ENCODE measurements at regions not wholly inside any gene's neighbourhood (a gene's known extent, or its start where the extent isn't known, plus 50 kb on each side); places are given as distances from the start of the nearest gene placed in this dataset.

- no peak overlapping the region for H3K27ac Mint-ChIP-seq (ENCODE audit: unreplicated experiment)
- TF ChIP-seq CTCF (IDR thresholded peaks at IDR 0.05; ENCODE audit: insufficient read depth, low read depth, low read length) (no peak), EZH2 (IDR thresholded peaks at IDR 0.05; ENCODE audit: insufficient read depth, low read length) (no peak)
- Histone ChIP-seq H3K4me2 (ENCODE audit: low read length) (no peak overlapping the region), H3K9me3 (ENCODE audit: insufficient read depth, low read depth, low read length) (no peaks in the 10 kb centered on the region), H3K27ac (ENCODE audit: low read depth, low read length) (no peak overlapping the region), H3K4me1 (ENCODE audit: insufficient read depth, low read length) (peaks cover 21% of the 10 kb centered on the region), H4K20me1 (ENCODE audit: insufficient read depth, low read length) (no peaks in the 10 kb centered on the region), H3K4me3 (ENCODE audit: insufficient read depth, low read depth, low read length) (no peak overlapping the region), H2AFZ (ENCODE audit: low read depth, low read length) (no peak overlapping the region), H3K27me3 (ENCODE audit: insufficient read depth, low read length) (no peaks in the 10 kb centered on the region), H3K9ac (ENCODE audit: low read length) (no peak overlapping the region), H3K79me2 (ENCODE audit: insufficient read depth, low read length) (no peaks in the 10 kb centered on the region), H3K36me3 (ENCODE audit: insufficient read depth, low read length) (no peaks in the 10 kb centered on the region)
- no peaks in the 10 kb centered on the region for H3K36me3 Mint-ChIP-seq (ENCODE audit: low read depth, unreplicated experiment)
- FAIRE-seq (no peak), DNase-seq (ENCODE audit: low read depth) (no peak)
- H3K4me3 Mint-ChIP-seq (ENCODE audit: unreplicated experiment), result no peak overlapping the region
- H3K9me3 Mint-ChIP-seq (ENCODE audit: unreplicated experiment), result no peaks in the 10 kb centered on the region
- no peaks in the 10 kb centered on the region for H3K4me1 Mint-ChIP-seq (ENCODE audit: low read depth, unreplicated experiment)
- peaks cover 4% of the 10 kb centered on the region for H3K27me3 Mint-ChIP-seq (ENCODE audit: low read depth, unreplicated experiment)
These were observed 67.3 kb upstream of the ZFR start for GRCh38 chr5:32511776-32512374.

- no peak overlapping the region for H3K4me2 ChIP-seq (ENCODE audit: low read length)
- no peaks in the 10 kb centered on the region for H3K27me3 ChIP-seq (ENCODE audit: insufficient read depth, low read length)
- Mint-ChIP-seq H3K36me3 (ENCODE audit: low read depth, unreplicated experiment) (no peaks in the 10 kb centered on the region), H3K27ac (ENCODE audit: unreplicated experiment) (no peak overlapping the region), H3K4me1 (ENCODE audit: low read depth, unreplicated experiment) (no peaks in the 10 kb centered on the region), H3K4me3 (ENCODE audit: unreplicated experiment) (no peak overlapping the region), H3K27me3 (ENCODE audit: low read depth, unreplicated experiment) (peaks cover 4% of the 10 kb centered on the region), H3K9me3 (ENCODE audit: unreplicated experiment) (no peaks in the 10 kb centered on the region)
- FAIRE-seq, result no peak
- peaks cover 31% of the 10 kb centered on the region for H3K4me1 ChIP-seq (ENCODE audit: insufficient read depth, low read length)
- H3K9ac ChIP-seq (ENCODE audit: low read length), result no peak overlapping the region
- H2AFZ ChIP-seq (ENCODE audit: low read depth, low read length), result no peak overlapping the region
- H3K27ac ChIP-seq (ENCODE audit: low read depth, low read length), result no peak overlapping the region
- H3K4me3 ChIP-seq (ENCODE audit: insufficient read depth, low read depth, low read length), result no peak overlapping the region
- no peak for TF ChIP-seq CTCF (IDR thresholded peaks at IDR 0.05; ENCODE audit: insufficient read depth, low read depth, low read length)
- TF ChIP-seq EZH2 (IDR thresholded peaks at IDR 0.05; ENCODE audit: insufficient read depth, low read length), result no peak
- no peaks in the 10 kb centered on the region for H4K20me1 ChIP-seq (ENCODE audit: insufficient read depth, low read length)
- no peak for DNase-seq (ENCODE audit: low read depth)
- H3K9me3 ChIP-seq (ENCODE audit: insufficient read depth, low read depth, low read length), result no peaks in the 10 kb centered on the region
- H3K79me2 ChIP-seq (ENCODE audit: insufficient read depth, low read length), result no peaks in the 10 kb centered on the region
- no peaks in the 10 kb centered on the region for H3K36me3 ChIP-seq (ENCODE audit: insufficient read depth, low read length)
These were observed 66.3 kb upstream of the ZFR start for GRCh38 chr5:32510860-32511259.

All from astrocyte (in vitro differentiated cells and primary cell).